Muscle of leg (tissue), 3 donors: ENCODE measurements at regions not wholly inside any gene's neighbourhood (a gene's known extent, or its start where the extent isn't known, plus 50 kb on each side); places are given as distances from the start of the nearest gene placed in this dataset.

Source experiments
- DNase-seq: peaks from one replicate; pipeline ENCODE4 v3.0.0; 2013
- H3K27ac ChIP-seq: one replicate; pipeline ENCODE4 v1.5.1; 2013; ENCODE audit warnings: mild to moderate bottlenecking, low read length, control low read depth
- H3K27me3 ChIP-seq: one replicate; pipeline ENCODE4 v1.6.1; 2013; ENCODE audit warnings: low read length; ENCODE audit not compliant: control insufficient read depth, insufficient read depth
- H3K36me3 ChIP-seq: one replicate; pipeline ENCODE4 v1.6.1; 2013; ENCODE audit warnings: low read length; ENCODE audit not compliant: control insufficient read depth, insufficient read depth
- H3K4me1 ChIP-seq: one replicate; pipeline ENCODE4 v1.6.1; 2013; ENCODE audit warnings: low read length; ENCODE audit not compliant: control insufficient read depth, insufficient read depth
- H3K4me3 ChIP-seq: one replicate; pipeline ENCODE4 v1.5.1; 2013; ENCODE audit warnings: low read length, control low read depth
- H3K9me3 ChIP-seq: replicated peaks from 2 replicates; pipeline ENCODE4 v1.6.1; 2013; ENCODE audit warnings: low read depth, low read length; ENCODE audit not compliant: control insufficient read depth
- WGBS: methylation state at CpG from one replicate; pipeline ENCODE4 v1.1.5; 2013; ENCODE audit warnings: missing lambda C conversion rate; ENCODE audit not compliant: insufficient coverage; 5-methylcytosine and 5-hydroxymethylcytosine counted together

DNA sequence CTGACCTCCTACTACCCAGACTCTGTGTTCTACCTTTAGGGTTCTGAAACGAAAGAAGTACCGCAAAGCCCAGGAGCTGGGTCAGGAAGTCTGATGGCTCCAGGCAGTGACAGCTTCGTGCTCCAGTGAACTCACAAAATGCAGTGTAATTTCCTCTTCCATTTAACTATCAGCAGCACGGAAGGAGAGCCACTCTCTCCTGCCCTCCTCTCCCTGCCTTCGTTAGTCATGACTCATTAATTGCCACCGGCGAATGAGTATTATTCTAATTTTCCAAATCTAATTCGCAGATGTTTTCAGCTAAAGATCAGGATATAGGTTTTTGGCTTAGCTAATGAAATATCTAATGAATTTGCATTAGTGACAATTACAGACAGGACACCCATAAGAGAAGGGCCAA, 1262.0 kb downstream of the TYW1 start:
- H3K27me3 ChIP-seq, result peaks cover 2% of the 10 kb centered on the region
- no peak overlapping the region for H3K27ac ChIP-seq
- no peaks in the 10 kb centered on the region for H3K9me3 ChIP-seq
- DNase-seq, result no peak
- H3K4me1 ChIP-seq, result no peaks in the 10 kb centered on the region
- no peaks in the 10 kb centered on the region for H3K36me3 ChIP-seq
- 55% methylated on average over 4 of the region's 8 CpGs for WGBS
- no peak overlapping the region for H3K4me3 ChIP-seq

DNA sequence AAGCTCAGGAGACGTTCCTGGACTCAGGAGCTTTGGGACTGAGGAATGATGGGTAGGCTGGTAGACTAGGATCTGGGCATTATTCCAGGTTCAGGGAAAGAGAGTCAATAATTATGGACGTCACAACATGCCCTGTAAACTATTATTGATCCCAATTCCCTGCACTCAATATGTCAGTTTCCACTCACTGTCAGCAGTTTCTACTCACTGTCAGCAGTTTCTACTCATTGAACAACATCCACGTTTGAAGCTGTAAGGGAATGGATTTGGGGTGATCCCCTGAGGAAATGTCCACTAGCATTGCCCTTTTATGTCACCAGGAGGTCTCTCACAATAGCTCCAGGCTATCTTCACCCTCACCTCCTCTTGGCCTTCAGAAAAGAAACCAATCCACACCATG, 1268.6 kb downstream of the TYW1 start:
- no peak for DNase-seq
- Histone ChIP-seq H3K27ac (no peak overlapping the region), H3K9me3 (peaks cover 18% of the 10 kb centered on the region), H3K27me3 (no peaks in the 10 kb centered on the region), H3K4me1 (no peaks in the 10 kb centered on the region), H3K4me3 (no peak overlapping the region), H3K36me3 (no peaks in the 10 kb centered on the region)
- WGBS, result 88% methylated on average over 1 of the region's 3 CpGs

DNA sequence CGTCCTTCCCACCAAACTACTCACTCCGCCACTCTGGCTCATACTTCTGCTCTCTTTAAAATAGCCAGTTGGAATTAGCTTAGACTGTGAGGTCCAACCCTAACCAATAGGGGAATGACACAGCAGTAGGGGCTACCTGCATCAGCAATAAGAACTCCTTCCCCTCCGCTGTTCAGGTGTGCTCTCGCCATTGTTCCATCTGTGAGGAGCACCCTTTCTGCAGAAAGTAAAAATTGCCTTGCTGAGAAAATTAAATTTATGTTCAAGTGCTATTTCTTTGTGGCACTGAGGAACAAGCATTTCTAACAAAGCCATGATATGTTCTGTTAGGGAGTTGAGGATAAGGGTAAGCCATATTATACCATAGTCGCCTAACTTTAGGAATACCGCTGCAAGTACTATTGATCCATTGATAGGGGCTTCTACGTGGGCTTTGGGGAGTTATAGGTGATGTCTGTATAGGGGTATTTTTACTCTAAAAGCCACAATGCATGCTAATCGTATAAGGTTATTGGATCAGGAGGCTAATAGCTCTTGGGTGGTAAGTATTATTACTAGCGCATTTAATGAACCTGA, 1269.5 kb downstream of the TYW1 start:
- Histone ChIP-seq H3K27ac (no peak overlapping the region), H3K9me3 (peaks cover 18% of the 10 kb centered on the region), H3K27me3 (no peaks in the 10 kb centered on the region), H3K4me1 (no peaks in the 10 kb centered on the region), H3K4me3 (no peak overlapping the region), H3K36me3 (no peaks in the 10 kb centered on the region)
- DNase-seq, result no peak
- no CpG with 5 or more reads among the region's 9 CpGs for WGBS

DNA sequence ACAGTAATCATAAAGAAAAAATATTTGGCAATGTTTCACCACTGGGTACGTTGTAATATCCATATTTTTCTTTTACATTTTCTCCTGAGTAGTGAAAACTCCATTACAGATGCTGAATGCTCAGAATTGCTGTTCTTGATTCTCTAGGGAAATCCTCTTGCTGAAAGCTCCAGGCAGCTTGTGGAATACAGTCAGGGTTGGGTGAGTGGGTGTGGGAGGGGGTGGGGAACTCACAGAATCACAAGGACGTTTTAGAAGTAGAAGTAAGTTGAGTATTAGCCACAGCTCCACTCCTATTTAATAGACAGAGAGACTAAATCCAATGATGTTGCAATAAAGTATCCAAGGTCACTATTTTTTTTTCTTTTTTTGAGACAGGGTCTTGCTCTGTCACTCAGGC, 1270.9 kb downstream of the TYW1 start:
- no peak for DNase-seq
- no peak overlapping the region for H3K27ac ChIP-seq
- no peaks in the 10 kb centered on the region for H3K27me3 ChIP-seq
- H3K4me1 ChIP-seq, result no peaks in the 10 kb centered on the region
- H3K36me3 ChIP-seq, result no peaks in the 10 kb centered on the region
- WGBS, result no CpG with 5 or more reads among the region's 2 CpGs
- no peak overlapping the region for H3K4me3 ChIP-seq
- H3K9me3 ChIP-seq, result peaks cover 18% of the 10 kb centered on the region

DNA sequence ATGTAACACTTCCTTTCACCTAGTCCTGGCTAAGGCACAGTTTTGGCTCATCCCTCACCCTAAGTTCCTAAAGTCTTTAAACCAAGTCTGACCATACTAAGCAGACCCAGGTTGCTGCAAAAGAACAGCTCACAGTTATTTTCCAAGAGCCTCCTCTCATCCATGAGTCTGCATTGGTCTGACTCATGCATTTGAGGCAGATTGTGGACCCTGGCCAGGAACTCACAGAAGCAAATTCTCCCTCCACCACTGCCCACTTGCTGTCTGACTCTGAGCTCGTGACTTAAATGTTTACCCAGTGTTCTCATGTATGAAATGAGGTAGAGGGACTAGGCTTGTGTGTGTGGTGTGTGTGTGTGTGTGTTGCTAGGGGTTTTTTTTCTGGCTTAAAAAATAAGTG, 1272.8 kb downstream of the TYW1 start:
- no CpG with 5 or more reads among the region's 1 CpG for WGBS

DNA sequence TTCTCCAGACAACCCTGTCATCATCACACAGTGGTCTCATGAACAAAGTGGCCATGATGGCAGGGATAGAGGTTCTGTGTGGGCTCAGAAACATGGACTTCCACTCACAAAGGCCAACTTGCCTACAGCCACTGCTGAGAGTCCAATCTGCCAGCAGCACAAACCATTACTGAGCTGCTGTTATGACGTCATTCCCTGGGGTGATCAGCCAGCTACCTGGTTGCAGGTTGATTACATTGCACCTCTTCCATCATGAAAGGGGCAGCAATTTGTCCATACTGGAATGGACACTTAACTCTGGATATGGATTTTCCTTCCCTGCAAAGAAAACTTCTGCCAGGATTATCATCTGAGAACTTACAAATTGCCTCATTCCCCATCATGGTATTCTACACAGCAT, 1275.9 kb downstream of the TYW1 start:
- no peaks in the 10 kb centered on the region for H3K9me3 ChIP-seq
- DNase-seq, result no peak
- H3K4me3 ChIP-seq, result no peak overlapping the region
- H3K4me1 ChIP-seq, result no peaks in the 10 kb centered on the region
- H3K27ac ChIP-seq, result no peak overlapping the region
- H3K36me3 ChIP-seq, result no peaks in the 10 kb centered on the region
- no peaks in the 10 kb centered on the region for H3K27me3 ChIP-seq
- 92% methylated on average over 1 of the region's 1 CpG for whole genome bisulfite sequencing

More for the DNA sequence above, 1272.8 kb downstream of the TYW1 start:
- no peaks in the 10 kb centered on the region for H3K4me1 ChIP-seq
- peaks cover 18% of the 10 kb centered on the region for H3K9me3 ChIP-seq
- no peak overlapping the region for H3K4me3 ChIP-seq
- H3K36me3 ChIP-seq, result no peaks in the 10 kb centered on the region
- H3K27ac ChIP-seq, result no peak overlapping the region
- DNase-seq, result peak; percentile 61
- no peaks in the 10 kb centered on the region for H3K27me3 ChIP-seq

DNA sequence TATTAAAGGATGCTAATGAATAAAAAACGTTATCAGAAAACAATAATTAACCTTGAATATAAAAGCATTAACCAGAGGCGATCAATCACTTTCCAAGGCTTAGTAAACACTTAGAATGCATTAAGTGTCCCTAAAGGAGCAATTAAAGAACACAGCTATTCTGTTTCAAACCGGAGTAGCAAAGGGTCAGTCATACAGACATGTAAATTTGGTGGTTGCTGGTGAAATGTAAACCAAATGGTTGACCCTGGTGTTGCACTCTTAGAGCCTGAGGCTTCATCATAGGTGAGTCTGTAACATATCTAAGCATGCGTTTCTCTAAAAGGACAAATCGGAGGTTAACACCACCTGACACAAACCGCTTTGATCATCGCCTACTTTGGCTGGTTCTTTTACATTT, 1280.1 kb downstream of the TYW1 start:
- Histone ChIP-seq H3K4me1 (no peaks in the 10 kb centered on the region), H3K4me3 (no peak overlapping the region), H3K36me3 (no peaks in the 10 kb centered on the region), H3K9me3 (no peaks in the 10 kb centered on the region), H3K27me3 (no peaks in the 10 kb centered on the region), H3K27ac (no peak overlapping the region)
- no CpG with 5 or more reads among the region's 7 CpGs for WGBS
- no peak for DNase-seq

DNA sequence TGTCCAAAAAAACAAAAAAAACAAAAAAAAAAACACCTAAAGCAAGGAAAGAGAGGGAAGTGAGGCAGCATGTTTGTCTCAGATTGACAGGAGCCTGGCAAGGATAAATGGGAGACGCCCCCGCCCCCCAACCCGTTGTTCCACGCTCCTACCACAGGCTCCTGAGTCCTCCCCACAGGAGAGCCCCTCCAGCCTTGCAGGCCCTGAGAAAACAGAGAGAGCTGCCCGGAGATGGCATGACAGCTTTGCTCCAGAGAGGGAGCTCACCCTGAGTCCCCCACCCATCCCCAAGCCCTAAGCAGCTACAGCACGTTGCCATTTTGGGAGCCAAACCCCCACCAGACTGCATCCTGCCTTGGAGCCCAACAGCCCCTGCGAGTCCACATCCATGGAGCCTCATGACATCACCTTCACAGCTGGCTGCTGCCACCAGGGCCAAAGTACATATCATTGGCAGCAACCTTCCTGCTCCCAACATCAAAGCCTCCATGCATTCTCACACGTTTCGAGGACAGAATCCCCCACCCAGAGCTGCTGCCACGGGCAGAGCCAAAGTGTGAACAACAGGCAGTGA, 1283.3 kb downstream of the TYW1 start:
- no peaks in the 10 kb centered on the region for H3K9me3 ChIP-seq
- no peak for DNase-seq
- no peak overlapping the region for H3K4me3 ChIP-seq
- no peaks in the 10 kb centered on the region for H3K4me1 ChIP-seq
- H3K27me3 ChIP-seq, result no peaks in the 10 kb centered on the region
- no peaks in the 10 kb centered on the region for H3K36me3 ChIP-seq
- 76% methylated on average over 5 of the region's 10 CpGs for WGBS
- H3K27ac ChIP-seq, result no peak overlapping the region

DNA sequence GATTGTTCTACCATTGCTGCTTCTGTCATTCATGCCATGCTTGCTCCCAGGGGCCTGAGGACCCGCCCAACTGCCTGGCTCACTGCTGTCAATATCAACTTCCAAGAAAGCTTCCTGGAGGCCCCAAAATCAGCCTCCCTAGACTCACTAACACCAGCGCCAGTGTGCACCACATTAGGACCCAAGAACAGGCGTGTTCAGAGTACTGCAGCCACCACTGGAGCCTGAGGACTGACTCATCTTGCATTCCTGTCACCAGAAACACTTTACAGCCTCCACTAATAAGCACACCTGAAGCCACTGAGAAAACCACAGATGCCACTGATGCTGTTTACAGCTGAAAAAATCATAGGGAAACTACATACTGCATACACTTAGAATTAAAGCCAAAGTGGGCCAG, 1284.3 kb downstream of the TYW1 start:
- Histone ChIP-seq H3K27ac (no peak overlapping the region), H3K27me3 (no peaks in the 10 kb centered on the region), H3K9me3 (no peaks in the 10 kb centered on the region), H3K4me3 (no peak overlapping the region), H3K36me3 (no peaks in the 10 kb centered on the region), H3K4me1 (no peaks in the 10 kb centered on the region)
- 90% methylated on average over 3 of the region's 3 CpGs for WGBS
- DNase-seq, result no peak

DNA sequence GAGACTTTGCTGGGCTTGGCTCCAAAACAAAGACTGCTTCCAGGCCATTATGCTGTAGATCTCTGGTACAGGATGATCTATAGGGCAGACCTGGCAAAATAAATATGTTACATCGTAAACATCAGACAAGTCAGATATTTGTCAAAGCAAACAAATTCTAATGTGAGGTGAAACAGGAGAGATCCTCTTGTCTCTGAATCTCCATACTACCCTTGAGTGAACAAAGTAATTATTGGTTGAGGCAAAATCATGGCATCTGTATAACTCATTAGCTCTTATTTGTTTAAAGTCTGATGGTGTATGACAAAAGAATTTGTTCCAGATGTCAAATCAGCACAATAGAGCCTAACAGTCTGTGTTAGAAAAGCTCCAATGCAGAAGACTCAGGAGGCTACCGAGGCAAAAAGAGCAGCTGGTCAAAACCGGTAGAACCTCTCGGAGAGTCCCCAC, 1291.5 kb downstream of the TYW1 start:
- no peak overlapping the region for H3K4me3 ChIP-seq
- H3K9me3 ChIP-seq, result no peaks in the 10 kb centered on the region
- no peak overlapping the region for H3K27ac ChIP-seq
- peak; percentile 76 for DNase-seq
- H3K36me3 ChIP-seq, result no peaks in the 10 kb centered on the region
- no peaks in the 10 kb centered on the region for H3K27me3 ChIP-seq
- no peaks in the 10 kb centered on the region for H3K4me1 ChIP-seq
- no CpG with 5 or more reads among the region's 4 CpGs for WGBS

DNA sequence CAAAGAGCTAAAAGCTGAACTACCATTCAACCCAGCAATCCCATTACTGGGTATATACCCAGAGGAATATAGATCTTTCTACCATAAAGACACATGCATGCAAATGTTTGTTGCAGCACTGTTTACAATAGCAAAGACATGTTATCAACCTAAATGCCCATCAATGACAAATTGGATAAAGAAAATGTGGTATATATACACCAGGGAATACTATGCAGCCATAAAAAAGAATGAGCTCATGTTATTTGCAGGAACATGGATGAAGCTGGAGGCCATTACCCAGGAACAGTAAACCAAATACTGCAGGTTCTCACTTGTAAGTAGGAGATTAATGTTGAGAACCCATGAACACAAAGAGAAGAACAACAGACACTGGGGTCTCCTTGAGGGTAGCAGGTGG, 1295.1 kb downstream of the TYW1 start:
- Histone ChIP-seq H3K4me3 (no peak overlapping the region), H3K9me3 (no peaks in the 10 kb centered on the region), H3K27me3 (no peaks in the 10 kb centered on the region), H3K27ac (no peak overlapping the region), H3K36me3 (no peaks in the 10 kb centered on the region), H3K4me1 (no peaks in the 10 kb centered on the region)
- no peak for DNase-seq
